PC-9 (cell line): ENCODE measurements at regions not wholly inside any gene's neighbourhood (a gene's known extent, or its start where the extent isn't known, plus 50 kb on each side); places are given as distances from the start of the nearest gene placed in this dataset.
"Not testable (repeated sequence)": the region's sequence is repeated elsewhere in the genome, so short reads cannot be mapped to it uniquely, and the experiment has no call there.

Experiments used
- BruUV-seq: library from RNA; stranded (reverse); fragments of 400-500 nt; replicated peaks from 2 replicates; lab custom pipeline; 2021; lab: Mats Ljungman, UMichigan
- CTCF ChIA-PET: fragments of 300-600 bp; sonication (Branson Sonifier 250); formaldehyde crosslinking; loops from one replicate; lab custom pipeline; 2022; ENCODE audit warnings: antibody characterized with exemption; lab: Charles Lee
- POLR2A ChIA-PET: fragments of 300-600 bp; sonication (Branson Sonifier 250); formaldehyde crosslinking; loops from one replicate; lab custom pipeline; 2022; ENCODE audit warnings: antibody characterized with exemption; ENCODE audit not compliant: unreplicated experiment; lab: Charles Lee
- DNase-seq, 2 experiments: peaks; one replicate each; pipeline versions ENCODE4 v3.0.0 to v3.0.0-alpha.2; 2015 to 2022; ENCODE audit warnings: mixed read lengths in 1 of 2
- H2AFZ ChIP-seq: fragments of 200-600 bp; sonication (generic); 2 replicates; pipeline ENCODE4 v1.8.1; 2017; ENCODE audit warnings: antibody characterized with exemption
- H3F3A ChIP-seq: fragments of 200-600 bp; sonication (generic); 2 replicates; pipeline ENCODE4 v1.8.1; 2017; ENCODE audit warnings: antibody characterized with exemption, mild to moderate bottlenecking, low read depth; ENCODE audit not compliant: insufficient read depth
- H3K27ac ChIP-seq: fragments of 200-600 bp; sonication (generic); 2 replicates; pipeline ENCODE4 v1.6.1; 2016; ENCODE audit warnings: mixed run types
- H3K27me3 ChIP-seq: fragments of 200-600 bp; sonication (generic); 2 replicates; pipeline ENCODE4 v1.6.1; 2016; ENCODE audit warnings: low read depth, mixed run types; ENCODE audit not compliant: insufficient read depth
- H3K36me3 ChIP-seq: fragments of 200-600 bp; sonication (generic); 2 replicates; pipeline ENCODE4 v1.6.1; 2016; ENCODE audit warnings: low read depth, mixed run types
- H3K4me1 ChIP-seq: fragments of 200-600 bp; sonication (generic); replicated peaks from 2 replicates; pipeline ENCODE4 v1.6.1; 2016; ENCODE audit warnings: mixed run types; ENCODE audit not compliant: insufficient read depth
- H3K4me2 ChIP-seq: fragments of 200-600 bp; sonication (generic); 2 replicates; pipeline ENCODE4 v1.6.1; 2017; ENCODE audit warnings: mixed run types
- H3K4me3 ChIP-seq: fragments of 200-600 bp; sonication (generic); 2 replicates; pipeline ENCODE4 v1.6.1; 2016; ENCODE audit warnings: mixed run types
- H3K79me2 ChIP-seq: fragments of 200-600 bp; sonication (generic); 2 replicates; pipeline ENCODE4 v1.6.1; 2017; ENCODE audit warnings: low read depth, mixed run types
- H3K9me2 ChIP-seq: fragments of 200-600 bp; sonication (generic); 2 replicates; pipeline ENCODE4 v1.8.1; 2017; ENCODE audit warnings: mild to moderate bottlenecking; ENCODE audit not compliant: insufficient read depth
- H3K9me3 ChIP-seq: fragments of 200-600 bp; sonication (generic); 2 replicates; pipeline ENCODE4 v1.8.1; 2016; ENCODE audit warnings: low read depth; ENCODE audit not compliant: insufficient read depth
- H4K20me1 ChIP-seq: fragments of 200-600 bp; sonication (generic); 2 replicates; pipeline ENCODE4 v1.8.1; 2017; ENCODE audit not compliant: insufficient read depth
- EZH2 ChIP-seq: fragments of 200-600 bp; sonication (generic); IDR thresholded peaks from 2 replicates; pipeline ENCODE4 v1.8.0; 2017; ENCODE audit warnings: antibody characterized with exemption, low read depth
- intact Hi-C: fragments of 100-400 bp; cut with micrococcal nuclease; formaldehyde crosslinking; loops from one replicate; pipeline ENCODE4 v1.10.0; 2022; ENCODE audit not compliant: unreplicated experiment
- TF ChIP-seq, protein P1 (sequence below): fragments of 200-600 bp; sonication (generic); conservative IDR thresholded peaks from 2 replicates; pipeline ENCODE4 v1.6.1; 2017; ENCODE audit warnings: mixed run types, antibody characterized with exemption, mild to moderate bottlenecking, moderate library complexity

GRCh38 chr3:159047361-159047760 lies 245.5 kb downstream of the MFSD1 start:
- no TSS peak for BruUV-seq
- Histone ChIP-seq H3K27ac (no peak overlapping the region), H3F3A (no peaks in the 10 kb centered on the region), H3K4me1 (no peaks in the 10 kb centered on the region), H3K9me3 (no peaks in the 10 kb centered on the region), H3K4me2 (no peak overlapping the region), H4K20me1 (no peaks in the 10 kb centered on the region), H3K79me2 (no peaks in the 10 kb centered on the region), H2AFZ (no peak overlapping the region), H3K4me3 (no peak overlapping the region), H3K27me3 (no peaks in the 10 kb centered on the region), H3K9me2 (no peaks in the 10 kb centered on the region), H3K36me3 (no peaks in the 10 kb centered on the region)
- intact Hi-C loops: no loop called here
- CTCF ChIA-PET: no interaction called here
- DNase-seq: no peak
- no peak for TF ChIP-seq EZH2
- POLR2A ChIA-PET: interaction anchor here (0.5 kb wide), 1 partner anchor 1046 kb away, joined by 4 read pairs; no protein-coding TSS in a partner anchor

DNA sequence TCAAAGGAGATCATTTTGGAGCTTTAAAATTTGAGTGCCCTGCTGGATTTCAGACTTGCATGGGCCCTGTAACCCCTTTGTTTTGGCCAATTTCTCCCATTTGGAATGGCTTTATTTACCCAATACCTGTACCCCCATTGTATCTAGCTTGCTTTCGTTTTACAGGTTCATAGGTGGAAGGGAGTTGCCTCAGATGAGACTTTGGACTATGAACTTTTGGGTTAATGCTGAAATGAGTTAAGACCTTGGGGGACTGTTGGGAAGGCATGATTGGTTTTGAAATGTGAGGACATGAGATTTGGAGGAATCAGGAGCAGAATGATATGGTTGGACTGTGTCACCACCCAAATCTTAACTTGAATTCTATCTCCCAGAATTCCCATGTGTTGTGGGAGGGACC lies 250.6 kb downstream of the MFSD1 start:
- H3K4me2 ChIP-seq, H3K4me3 ChIP-seq, H2AFZ ChIP-seq, H3K79me2 ChIP-seq, DNase-seq, H3K4me1 ChIP-seq, H3K9me3 ChIP-seq, H3F3A ChIP-seq, H4K20me1 ChIP-seq, intact Hi-C loops, H3K27ac ChIP-seq, H3K36me3 ChIP-seq, BruUV-seq, H3K9me2 ChIP-seq, H3K27me3 ChIP-seq, CTCF ChIA-PET, POLR2A ChIA-PET: not testable (repeated sequence)

DNA sequence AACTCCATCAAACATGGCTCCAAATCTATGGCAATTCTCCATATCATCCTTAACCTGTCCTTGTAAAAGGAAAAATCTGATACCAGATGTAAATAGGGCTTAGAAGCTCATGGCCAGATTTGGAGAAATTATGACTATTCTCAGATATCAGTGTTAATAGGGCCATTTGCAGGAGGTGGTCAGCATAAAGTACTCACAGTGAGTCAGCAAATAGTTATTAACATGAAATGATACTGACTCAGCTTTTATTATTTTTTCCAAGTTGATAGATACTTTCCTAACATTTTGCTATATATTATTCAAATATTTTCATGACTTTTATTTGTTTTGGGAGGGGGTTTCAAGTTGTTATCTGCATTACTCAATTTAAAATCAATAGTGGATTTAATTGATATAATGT lies 255.8 kb downstream of the MFSD1 start:
- no peak overlapping the region for H2AFZ ChIP-seq
- ChIA-PET CTCF (no interaction called here), POLR2A (no interaction called here)
- BruUV-seq: no TSS peak
- TF ChIP-seq, protein P1, sequence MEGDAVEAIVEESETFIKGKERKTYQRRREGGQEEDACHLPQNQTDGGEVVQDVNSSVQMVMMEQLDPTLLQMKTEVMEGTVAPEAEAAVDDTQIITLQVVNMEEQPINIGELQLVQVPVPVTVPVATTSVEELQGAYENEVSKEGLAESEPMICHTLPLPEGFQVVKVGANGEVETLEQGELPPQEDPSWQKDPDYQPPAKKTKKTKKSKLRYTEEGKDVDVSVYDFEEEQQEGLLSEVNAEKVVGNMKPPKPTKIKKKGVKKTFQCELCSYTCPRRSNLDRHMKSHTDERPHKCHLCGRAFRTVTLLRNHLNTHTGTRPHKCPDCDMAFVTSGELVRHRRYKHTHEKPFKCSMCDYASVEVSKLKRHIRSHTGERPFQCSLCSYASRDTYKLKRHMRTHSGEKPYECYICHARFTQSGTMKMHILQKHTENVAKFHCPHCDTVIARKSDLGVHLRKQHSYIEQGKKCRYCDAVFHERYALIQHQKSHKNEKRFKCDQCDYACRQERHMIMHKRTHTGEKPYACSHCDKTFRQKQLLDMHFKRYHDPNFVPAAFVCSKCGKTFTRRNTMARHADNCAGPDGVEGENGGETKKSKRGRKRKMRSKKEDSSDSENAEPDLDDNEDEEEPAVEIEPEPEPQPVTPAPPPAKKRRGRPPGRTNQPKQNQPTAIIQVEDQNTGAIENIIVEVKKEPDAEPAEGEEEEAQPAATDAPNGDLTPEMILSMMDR: no peak
- TF ChIP-seq EZH2: no peak
- no peaks in the 10 kb centered on the region for H3K79me2 ChIP-seq
- no peak overlapping the region for H3K27ac ChIP-seq
- H3K36me3 ChIP-seq: no peaks in the 10 kb centered on the region
- H3K9me3 ChIP-seq: no peaks in the 10 kb centered on the region
- no peak for DNase-seq
- no peaks in the 10 kb centered on the region for H3K27me3 ChIP-seq
- H4K20me1 ChIP-seq: no peaks in the 10 kb centered on the region
- no peaks in the 10 kb centered on the region for H3K9me2 ChIP-seq
- no peak overlapping the region for H3K4me2 ChIP-seq
- H3K4me1 ChIP-seq: no peaks in the 10 kb centered on the region
- H3K4me3 ChIP-seq: no peak overlapping the region
- H3F3A ChIP-seq: no peaks in the 10 kb centered on the region
- intact Hi-C loops: no loop called here

- no TSS peak for BruUV-seq
- Histone ChIP-seq H3K9me3 (no peaks in the 10 kb centered on the region), H3K4me1 (no peaks in the 10 kb centered on the region), H3K9me2 (no peaks in the 10 kb centered on the region), H2AFZ (no peak overlapping the region), H3K27ac (no peak overlapping the region), H3F3A (no peaks in the 10 kb centered on the region), H4K20me1 (no peaks in the 10 kb centered on the region), H3K36me3 (no peaks in the 10 kb centered on the region), H3K27me3 (no peaks in the 10 kb centered on the region), H3K4me3 (no peak overlapping the region), H3K4me2 (no peak overlapping the region), H3K79me2 (no peaks in the 10 kb centered on the region)
- intact Hi-C loops: no loop called here
- ChIA-PET CTCF (no interaction called here), POLR2A (no interaction called here)
- no peak for DNase-seq
- TF ChIP-seq, protein P1: no peak
- no peak for TF ChIP-seq EZH2
Measured at GRCh38 chr3:159058859-159059258, 257.0 kb downstream of the MFSD1 start.
